HG02884 (cell line): ENCODE measurements at regions not wholly inside any gene's neighbourhood (a gene's known extent, or its start where the extent isn't known, plus 50 kb on each side); places are given as distances from the start of the nearest gene placed in this dataset.
A peak's percentile ranks its signal among the peaks of the same experiment; 100 is the strongest.

Experiments used
- ATAC-seq: cut with Tn5 transposase; IDR thresholded peaks from one replicate; pipeline ENCODE4 v1.9.1; 2021; ENCODE audit warnings: mild to moderate bottlenecking, moderate library complexity; ENCODE audit not compliant: unreplicated experiment

DNA sequence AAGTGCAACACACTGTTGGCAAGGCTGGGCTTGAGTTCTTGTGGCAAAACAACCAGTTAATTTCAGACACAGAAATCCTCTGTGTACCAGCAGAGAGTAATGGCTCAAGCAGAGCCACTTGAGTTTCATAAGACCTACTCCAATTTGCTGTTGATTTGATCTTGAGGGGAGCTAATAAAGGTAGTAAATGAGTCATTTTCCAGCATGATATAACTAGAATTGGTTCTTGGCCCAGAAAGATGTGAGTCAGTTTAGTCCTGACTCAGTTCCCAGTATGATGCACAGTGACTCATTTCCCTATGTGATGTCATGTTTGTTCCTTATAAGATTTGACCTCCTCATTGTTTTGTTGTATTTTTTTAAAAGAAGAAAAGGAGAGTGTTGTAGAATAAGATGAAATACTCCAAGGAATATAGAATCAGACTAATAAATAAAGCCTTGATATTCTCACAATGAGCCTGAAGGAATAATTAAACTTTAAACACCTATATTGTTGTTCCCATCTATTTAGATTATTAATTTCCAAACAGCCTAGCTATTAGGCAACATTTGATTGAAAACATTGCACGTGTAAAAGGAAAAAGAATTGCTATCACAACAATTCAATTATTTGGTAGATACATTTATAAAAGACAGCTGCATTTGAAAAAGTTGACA lies 186.2 kb downstream of the REEP3 start:
- ATAC-seq: peak; percentile 88

DNA sequence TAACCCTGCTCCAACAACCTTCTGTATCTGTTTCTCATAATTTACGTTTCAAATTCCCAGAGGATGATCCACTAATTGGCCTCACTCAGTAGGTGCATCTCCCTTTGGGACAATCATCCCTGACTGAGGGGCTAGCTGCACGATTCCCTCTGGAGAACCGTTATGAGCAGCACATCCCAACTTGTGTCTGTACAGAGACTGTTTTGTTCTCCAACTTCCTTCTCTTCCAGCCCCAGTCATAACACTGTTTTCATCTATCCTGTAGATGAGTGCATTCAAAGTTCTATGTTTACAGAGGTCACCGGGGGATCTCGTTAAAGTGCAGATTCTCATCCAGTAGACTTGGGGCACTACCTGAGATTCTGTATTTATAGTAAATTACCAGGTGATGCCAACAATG lies 187.2 kb downstream of the REEP3 start:
- ATAC-seq: no peak

DNA sequence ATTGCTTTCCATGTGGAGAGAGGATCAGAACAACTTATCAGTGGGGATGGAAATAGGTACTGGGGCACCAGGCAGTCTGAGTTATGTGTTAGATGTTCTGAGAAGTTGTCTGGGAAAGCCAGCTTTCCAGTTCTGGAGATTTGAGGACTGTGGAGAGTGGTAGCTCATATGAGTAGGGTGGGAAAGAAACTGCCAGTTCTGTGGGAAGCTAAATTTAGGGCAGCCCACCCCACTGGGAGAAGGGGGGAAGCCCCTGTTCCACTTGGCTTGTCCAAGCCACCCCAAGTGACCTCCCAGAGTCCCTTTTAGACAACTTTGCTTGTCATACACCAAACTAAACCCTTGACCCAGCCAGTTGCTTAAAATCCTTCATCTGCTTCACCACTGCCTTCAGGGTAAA lies 189.5 kb downstream of the REEP3 start:
- no peak for ATAC-seq

- ATAC-seq: no peak
Measured at GRCh38 chr10:63711361-63711760, 190.2 kb downstream of the REEP3 start.

- ATAC-seq: no peak
Measured at GRCh38 chr10:63711867-63712716, 190.9 kb downstream of the REEP3 start.

GRCh38 chr10:63712717-63713115 lies 191.5 kb downstream of the REEP3 start:
- no peak for ATAC-seq

DNA sequence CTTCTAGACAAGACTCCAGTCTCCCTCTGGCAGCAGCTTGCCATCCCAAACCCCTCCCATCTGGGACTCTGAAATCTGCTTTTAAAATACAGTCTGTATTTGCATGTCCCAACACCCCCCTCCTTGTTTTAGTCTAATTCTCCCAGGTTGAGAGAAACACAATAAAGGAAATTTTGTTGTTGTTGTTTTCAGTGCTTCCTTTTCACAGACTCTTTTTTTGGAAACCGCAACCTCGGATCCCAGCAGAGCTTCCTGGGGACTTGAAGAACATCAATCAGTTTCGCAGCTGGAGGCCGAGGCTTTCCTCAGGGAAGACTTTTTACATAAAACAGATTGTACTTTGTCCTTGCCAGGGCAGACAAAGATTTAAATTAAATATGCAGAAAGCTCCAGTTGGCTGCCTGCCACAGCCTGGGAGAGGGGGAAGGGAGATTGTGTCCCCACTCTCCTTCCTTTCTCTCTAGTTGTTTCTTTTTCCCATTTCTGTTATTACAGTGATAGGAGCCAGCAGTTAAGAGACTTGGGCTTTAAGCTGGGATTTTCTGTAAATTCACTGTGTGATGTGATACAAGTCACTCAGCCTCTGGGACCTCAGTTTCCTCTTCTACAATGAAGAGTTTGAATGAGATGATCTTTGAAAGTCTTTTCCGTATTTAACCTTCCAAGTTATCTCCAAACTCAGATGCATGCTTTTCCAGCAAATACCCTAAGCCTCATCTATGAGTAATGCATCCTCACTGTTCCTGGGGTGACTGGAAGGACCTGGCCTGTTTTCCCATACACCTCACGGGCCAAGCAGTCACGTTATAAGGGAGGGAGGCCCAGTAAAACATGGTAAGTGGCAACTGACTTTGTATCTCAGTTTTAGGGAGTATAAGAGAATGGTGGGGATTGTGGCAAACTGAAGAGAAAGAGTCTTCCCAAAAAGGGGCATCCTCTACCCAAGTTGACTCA lies 192.3 kb downstream of the REEP3 start:
- ATAC-seq: no peak

DNA sequence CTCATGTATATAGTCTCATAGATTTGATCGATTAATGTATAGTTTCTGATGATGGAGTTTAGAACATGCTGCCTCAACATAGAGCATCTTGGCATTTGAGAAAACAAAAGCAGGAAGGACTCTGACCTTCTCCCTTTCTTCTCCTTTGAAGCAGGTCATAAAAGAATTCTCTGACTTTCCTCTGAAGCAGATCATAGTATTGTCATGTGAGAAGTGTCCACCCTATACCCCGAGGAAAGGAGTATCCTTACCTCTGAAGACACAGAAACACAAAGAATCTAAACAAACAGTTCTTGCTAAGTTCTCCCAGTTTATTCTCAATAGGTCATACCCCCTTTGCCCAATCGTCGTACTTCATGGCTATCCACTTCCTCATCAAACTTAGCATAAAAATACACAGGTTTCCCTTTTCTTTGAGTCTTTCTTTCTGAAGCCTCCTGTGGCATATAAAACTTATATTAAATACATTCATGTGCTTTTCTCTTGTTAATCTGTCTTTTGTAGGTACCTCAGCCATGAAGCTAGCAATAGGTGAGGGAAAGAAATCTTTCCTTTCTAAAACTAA lies 194.9 kb downstream of the REEP3 start:
- no peak for ATAC-seq

GRCh38 chr10:63717027-63717715 lies 196.0 kb downstream of the REEP3 start:
- no peak for ATAC-seq

GRCh38 chr10:63718006-63718405 lies 196.8 kb downstream of the REEP3 start:
- ATAC-seq: no peak

DNA sequence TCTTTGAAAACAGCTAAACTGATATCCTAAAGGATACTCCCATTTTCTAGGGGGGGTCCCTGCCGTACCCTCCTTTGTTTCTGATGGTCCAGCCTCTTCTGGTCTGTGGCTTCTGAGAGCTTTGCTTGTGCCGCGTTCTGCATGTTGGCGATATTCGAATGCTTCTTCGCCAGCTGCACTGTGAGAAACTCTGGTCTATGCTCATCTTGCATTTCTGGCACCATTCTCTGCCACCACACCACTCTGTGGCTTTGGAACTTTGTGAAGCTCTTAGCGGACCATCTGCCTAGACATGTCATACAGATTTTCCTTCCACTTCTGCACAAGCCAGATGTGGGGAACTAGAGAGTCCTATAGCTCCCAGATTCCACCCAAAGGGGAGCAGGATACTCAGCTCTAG lies 197.2 kb downstream of the REEP3 start:
- no peak for ATAC-seq

GRCh38 chr10:63719226-63719856 lies 198.1 kb downstream of the REEP3 start:
- ATAC-seq: no peak

- no peak for ATAC-seq
Measured at GRCh38 chr10:63720072-63720537, 198.9 kb downstream of the REEP3 start.

DNA sequence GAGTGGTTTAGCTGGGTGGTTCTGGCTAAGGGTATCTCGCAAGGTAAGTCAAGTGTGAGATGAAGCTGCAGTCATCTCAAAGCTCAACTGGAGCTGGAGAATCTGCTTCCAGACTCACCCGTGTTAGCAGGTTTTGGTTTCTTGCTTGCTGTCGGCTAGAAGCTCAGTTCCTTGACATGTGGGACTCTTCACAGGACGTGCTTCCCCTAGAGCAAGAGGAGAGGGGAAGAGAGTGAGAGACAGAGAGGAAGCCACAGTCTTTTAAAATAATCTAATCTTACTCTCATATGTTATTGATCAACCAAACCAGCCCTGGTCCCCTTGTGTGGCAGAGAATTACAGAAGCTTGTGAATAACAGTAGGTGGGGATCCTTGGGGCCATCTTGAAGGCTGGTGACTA lies 199.5 kb downstream of the REEP3 start:
- ATAC-seq: no peak

DNA sequence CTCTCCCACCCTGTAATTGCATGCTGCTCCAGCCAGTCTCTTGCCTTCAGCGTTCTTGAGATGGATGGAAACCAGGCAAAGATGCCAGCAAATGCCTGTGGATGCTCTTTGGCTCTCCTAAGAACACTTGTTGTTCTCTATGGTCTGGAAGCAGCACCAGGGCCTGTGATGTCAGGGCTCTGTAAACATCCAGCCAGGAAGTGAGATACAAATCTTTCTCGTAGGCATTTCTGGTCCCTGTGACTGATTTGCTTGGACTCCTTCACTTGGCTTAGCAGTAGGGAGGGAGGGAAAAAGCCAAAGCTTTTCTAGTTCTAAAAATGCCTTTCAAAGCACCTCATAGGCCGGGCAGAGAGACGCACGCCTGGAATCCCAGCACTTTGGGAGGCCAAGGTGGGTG lies 201.3 kb downstream of the REEP3 start:
- ATAC-seq: no peak

- ATAC-seq: no peak
Measured at GRCh38 chr10:63723320-63723719, 202.1 kb downstream of the REEP3 start.

- no peak for ATAC-seq
Measured at GRCh38 chr10:63723741-63724140, 202.5 kb downstream of the REEP3 start.

- no peak for ATAC-seq
Measured at GRCh38 chr10:63724922-63725321, 203.7 kb downstream of the REEP3 start.

DNA sequence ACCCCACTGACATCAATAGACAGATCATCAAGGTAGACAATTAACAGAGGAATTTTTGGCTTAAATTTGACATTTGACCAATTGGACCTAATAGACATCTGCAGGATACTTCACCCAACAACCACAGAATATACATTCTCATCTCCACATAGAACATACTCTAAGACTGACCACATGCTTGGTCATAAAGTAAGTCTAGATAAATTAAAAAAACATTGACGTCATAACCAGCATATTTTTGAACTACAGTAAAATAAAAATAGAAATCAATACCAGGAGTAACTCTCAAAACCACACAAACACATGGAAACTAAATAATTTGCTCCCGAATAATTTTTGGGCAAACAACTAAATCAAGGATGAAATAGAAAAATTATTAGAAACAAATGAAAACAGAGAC lies 205.7 kb downstream of the REEP3 start:
- no peak for ATAC-seq

- no peak for ATAC-seq
Measured at GRCh38 chr10:63727636-63728035, 206.4 kb downstream of the REEP3 start.
